ENCODE measurements at regions not wholly inside any gene's neighbourhood (a gene's known extent, or its start where the extent isn't known, plus 50 kb on each side); places are given as distances from the start of the nearest gene placed in this dataset.

- DNase-seq, result no peak
Measured at GRCh38 chr9:7980691-7981289, 181.2 kb upstream of the DMAC1 start.

GRCh38 chr9:7980041-7980440 is 180.5 kb upstream of the DMAC1 start:
- no peak for DNase-seq

GRCh38 chr9:7979611-7980010 is 180.0 kb upstream of the DMAC1 start:
- no peak for DNase-seq

GRCh38 chr9:7977586-7977985 is 178.0 kb upstream of the DMAC1 start:
- no peak for DNase-seq

- peak; percentile 1 for DNase-seq
Measured at GRCh38 chr9:7976856-7977255, 177.3 kb upstream of the DMAC1 start.

GRCh38 chr9:7976167-7976755 is 176.7 kb upstream of the DMAC1 start:
- DNase-seq, result peak; percentile 89

GRCh38 chr9:7975336-7975735 is 175.8 kb upstream of the DMAC1 start:
- DNase-seq, result no peak

GRCh38 chr9:7974335-7974960 is 174.9 kb upstream of the DMAC1 start:
- DNase-seq, result peak; percentile 6

- no peak for DNase-seq
Measured at GRCh38 chr9:7973123-7973522, 173.5 kb upstream of the DMAC1 start.

- no peak for DNase-seq
Measured at GRCh38 chr9:7970681-7971330, 171.2 kb upstream of the DMAC1 start.

GRCh38 chr9:7968687-7969086 is 169.1 kb upstream of the DMAC1 start:
- DNase-seq, result no peak

GRCh38 chr9:7967851-7968250 is 168.3 kb upstream of the DMAC1 start:
- DNase-seq, result no peak

GRCh38 chr9:7967093-7967827 is 167.7 kb upstream of the DMAC1 start:
- DNase-seq, result no peak

GRCh38 chr9:7965063-7965462 is 165.5 kb upstream of the DMAC1 start:
- DNase-seq, result no peak

- DNase-seq, result no peak
Measured at GRCh38 chr9:7963026-7963425, 163.4 kb upstream of the DMAC1 start.

GRCh38 chr9:7961076-7961475 is 161.5 kb upstream of the DMAC1 start:
- DNase-seq, result no peak

GRCh38 chr9:7960320-7961050 is 160.9 kb upstream of the DMAC1 start:
- no peak for DNase-seq

- DNase-seq, result no peak
Measured at GRCh38 chr9:7957803-7958202, 158.2 kb upstream of the DMAC1 start.

GRCh38 chr9:7947577-7947976 is 148.0 kb upstream of the DMAC1 start:
- DNase-seq, result no peak

GRCh38 chr9:7946458-7946857 is 146.9 kb upstream of the DMAC1 start:
- DNase-seq, result no peak

GRCh38 chr9:7944572-7944971 is 145.0 kb upstream of the DMAC1 start:
- DNase-seq, result no peak

- DNase-seq, result no peak
Measured at GRCh38 chr9:7937761-7938491, 138.3 kb upstream of the DMAC1 start.
